ENCODE measurements at regions not wholly inside any gene's neighbourhood (a gene's known extent, or its start where the extent isn't known, plus 50 kb on each side); places are given as distances from the start of the nearest gene placed in this dataset.

DNA sequence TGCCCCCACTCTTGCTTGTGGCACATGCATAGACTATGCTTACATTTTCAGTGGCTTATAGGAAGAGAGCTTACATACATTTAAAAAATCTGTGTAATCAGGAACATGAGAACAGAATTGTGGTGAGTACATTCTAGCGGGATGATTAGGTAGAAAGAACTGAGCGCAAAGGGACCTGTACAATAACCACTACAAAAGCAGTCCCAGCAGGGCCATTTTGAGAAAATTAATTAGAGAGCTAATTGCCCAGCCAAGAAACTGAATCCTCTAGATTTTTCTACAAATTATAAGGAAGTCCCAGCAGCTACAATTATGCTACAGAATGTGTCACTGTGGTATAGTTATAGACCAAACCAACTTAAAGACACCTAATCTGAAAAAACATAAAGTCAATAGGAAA lies 105.6 kb upstream of the TNFAIP3 start:
- no peaks in the 10 kb centered on the region for H3K27me3 ChIP-seq (ENCODE audit: control insufficient read depth in 1 of 2, insufficient read depth in 2 of 2, low read length in 2 of 2)
- H3K27ac ChIP-seq (ENCODE audit: low read depth, low read length), result no peak overlapping the region
- H3K9me3 ChIP-seq (ENCODE audit: control insufficient read depth in 1 of 2, low read length in 2 of 2), result no peaks in the 10 kb centered on the region
- H3K4me3 ChIP-seq (ENCODE audit: low read depth in 1 of 2, low read length in 2 of 2), result no peak overlapping the region
- no peaks in the 10 kb centered on the region for H3K36me3 ChIP-seq (ENCODE audit: control insufficient read depth in 1 of 2, insufficient read depth in 2 of 2, low read length in 2 of 2)
- H3K4me1 ChIP-seq (ENCODE audit: control insufficient read depth in 1 of 2, insufficient read depth in 2 of 2, low read length in 2 of 2), result no peaks in the 10 kb centered on the region
- no peak overlapping the region for H3K9ac ChIP-seq (ENCODE audit: low read depth in 1 of 2, low read length in 2 of 2)

DNA sequence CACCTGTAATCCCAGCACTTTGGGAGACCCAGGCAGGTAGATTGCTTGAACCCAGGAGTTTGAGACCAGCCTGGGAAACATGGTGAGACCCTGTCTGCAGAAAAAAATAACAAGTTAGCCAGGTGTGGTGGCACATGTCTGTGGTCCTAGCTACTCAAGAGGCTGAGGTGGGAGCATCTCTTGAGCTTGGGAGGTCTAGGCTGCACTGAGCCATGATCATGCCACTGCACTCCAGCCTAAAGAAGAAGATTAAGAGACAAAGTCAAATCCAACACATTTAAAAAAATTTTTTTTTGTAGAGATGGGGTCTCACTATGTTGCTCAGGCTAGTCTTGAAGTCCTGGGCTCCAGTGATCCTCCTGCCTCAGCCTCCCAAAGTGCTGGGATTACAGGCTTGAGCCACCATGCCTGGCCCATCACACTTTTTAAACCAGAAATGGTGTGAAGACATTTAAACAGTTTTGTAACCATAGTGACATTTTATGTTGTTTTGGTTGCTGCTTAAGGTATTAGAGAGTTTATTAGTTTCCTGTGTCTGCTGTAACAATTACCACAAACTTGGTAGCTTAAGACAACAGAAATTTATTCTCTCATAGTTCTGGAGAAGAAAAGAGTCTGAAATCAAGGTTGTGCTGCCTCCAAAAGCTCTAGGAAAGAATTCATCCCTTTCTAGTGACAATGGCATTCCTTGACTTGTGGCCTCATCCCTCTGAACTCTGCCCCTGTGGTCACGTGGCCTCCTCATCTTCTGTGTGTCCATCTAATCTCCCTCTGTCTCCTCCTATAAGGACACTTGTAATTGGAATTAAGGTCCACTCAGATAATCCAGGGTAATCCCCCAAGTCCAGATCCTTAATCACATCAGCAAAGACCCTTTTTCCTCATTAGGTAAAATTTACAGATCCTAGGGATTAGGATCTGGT lies 104.6 kb upstream of the TNFAIP3 start:
- no peak overlapping the region for H3K9ac ChIP-seq (ENCODE audit: low read depth in 1 of 2, low read length in 2 of 2)
- no peaks in the 10 kb centered on the region for H3K4me1 ChIP-seq (ENCODE audit: control insufficient read depth in 1 of 2, insufficient read depth in 2 of 2, low read length in 2 of 2)
- H3K9me3 ChIP-seq (ENCODE audit: control insufficient read depth in 1 of 2, low read length in 2 of 2), result no peaks in the 10 kb centered on the region
- H3K36me3 ChIP-seq (ENCODE audit: control insufficient read depth in 1 of 2, insufficient read depth in 2 of 2, low read length in 2 of 2), result no peaks in the 10 kb centered on the region
- no peaks in the 10 kb centered on the region for H3K27me3 ChIP-seq (ENCODE audit: control insufficient read depth in 1 of 2, insufficient read depth in 2 of 2, low read length in 2 of 2)
- H3K27ac ChIP-seq (ENCODE audit: low read depth, low read length), result no peak overlapping the region
- no peak overlapping the region for H3K4me3 ChIP-seq (ENCODE audit: low read depth in 1 of 2, low read length in 2 of 2)

DNA sequence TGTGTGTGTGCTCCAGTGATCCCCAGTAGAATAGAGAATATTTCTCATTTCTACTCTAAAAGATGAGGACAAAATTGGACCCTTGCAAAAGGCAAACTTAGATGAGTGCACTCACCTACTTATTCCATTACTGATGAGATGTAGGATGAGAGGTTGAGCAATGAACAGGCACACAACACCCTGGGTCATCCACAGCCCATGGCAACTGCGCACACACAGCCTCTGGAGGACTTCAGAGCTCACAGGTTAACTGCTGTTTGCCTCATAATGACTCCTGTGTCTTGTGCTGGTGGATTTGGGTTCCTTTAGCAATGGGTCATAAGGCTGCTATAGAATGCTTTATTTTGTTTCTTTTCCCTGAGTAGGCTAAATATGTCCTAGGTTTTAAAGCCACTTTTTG lies 103.6 kb upstream of the TNFAIP3 start:
- Histone ChIP-seq H3K27me3 (ENCODE audit: control insufficient read depth in 1 of 2, insufficient read depth in 2 of 2, low read length in 2 of 2) (no peaks in the 10 kb centered on the region), H3K9ac (ENCODE audit: low read depth in 1 of 2, low read length in 2 of 2) (no peak overlapping the region)

DNA sequence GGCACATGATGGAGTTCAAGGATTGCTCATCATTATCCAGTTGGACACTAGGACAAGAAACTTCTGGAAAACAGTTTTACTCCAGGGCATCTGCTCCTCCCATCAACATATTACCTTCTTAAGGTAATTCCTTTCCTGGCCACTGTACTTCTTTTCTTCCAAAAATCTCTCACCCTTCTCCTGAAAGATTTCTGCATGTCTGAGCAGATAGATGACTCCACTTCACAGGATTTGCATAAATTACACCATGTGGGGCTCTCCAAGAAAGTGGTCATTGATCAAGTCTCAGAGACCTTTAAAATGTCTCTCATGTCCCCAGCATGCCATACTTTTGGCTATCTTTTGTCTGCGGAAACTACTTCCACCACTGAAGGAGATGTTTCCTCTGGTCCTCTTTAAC lies 103.2 kb upstream of the TNFAIP3 start:
- no peaks in the 10 kb centered on the region for H3K9me3 ChIP-seq (ENCODE audit: control insufficient read depth in 1 of 2, low read length in 2 of 2)
- H3K9ac ChIP-seq (ENCODE audit: low read depth in 1 of 2, low read length in 2 of 2), result no peak overlapping the region
- H3K27me3 ChIP-seq (ENCODE audit: control insufficient read depth in 1 of 2, insufficient read depth in 2 of 2, low read length in 2 of 2), result no peaks in the 10 kb centered on the region
- no peak overlapping the region for H3K4me3 ChIP-seq (ENCODE audit: low read depth in 1 of 2, low read length in 2 of 2)
- no peak overlapping the region for H3K27ac ChIP-seq (ENCODE audit: low read depth, low read length)
- H3K4me1 ChIP-seq (ENCODE audit: control insufficient read depth in 1 of 2, insufficient read depth in 2 of 2, low read length in 2 of 2), result peaks cover 5 to 14% of the 10 kb centered on the region in 2 donors
- no peaks in the 10 kb centered on the region for H3K36me3 ChIP-seq (ENCODE audit: control insufficient read depth in 1 of 2, insufficient read depth in 2 of 2, low read length in 2 of 2)

More for the DNA sequence above, 103.6 kb upstream of the TNFAIP3 start:
- peaks cover 2 to 9% of the 10 kb centered on the region in 2 donors for H3K4me1 ChIP-seq (ENCODE audit: control insufficient read depth in 1 of 2, insufficient read depth in 2 of 2, low read length in 2 of 2)
- H3K27ac ChIP-seq (ENCODE audit: low read depth, low read length), result no peak overlapping the region
- no peak overlapping the region for H3K4me3 ChIP-seq (ENCODE audit: low read depth in 1 of 2, low read length in 2 of 2)
- H3K36me3 ChIP-seq (ENCODE audit: control insufficient read depth in 1 of 2, insufficient read depth in 2 of 2, low read length in 2 of 2), result no peaks in the 10 kb centered on the region
- H3K9me3 ChIP-seq (ENCODE audit: control insufficient read depth in 1 of 2, low read length in 2 of 2), result no peaks in the 10 kb centered on the region

DNA sequence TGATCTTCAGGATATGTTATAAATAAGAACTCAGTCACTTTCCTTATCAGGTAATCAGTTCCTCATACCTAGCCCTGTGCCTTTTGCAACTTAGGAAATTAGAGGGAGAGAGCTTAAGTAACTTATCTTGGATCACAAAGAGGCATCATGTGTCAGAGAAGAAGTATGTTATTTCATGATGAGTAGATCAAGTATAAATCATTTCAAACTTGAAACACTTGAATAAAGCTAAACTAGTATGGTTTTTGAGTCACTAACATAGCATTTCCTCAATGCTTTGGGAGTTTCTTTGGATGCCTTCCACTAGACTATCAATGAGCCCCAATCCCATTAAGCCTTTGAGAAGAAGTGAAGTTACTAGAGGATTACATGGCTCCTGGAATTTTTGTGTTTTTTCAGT lies 102.6 kb upstream of the TNFAIP3 start:
- no peaks in the 10 kb centered on the region for H3K9me3 ChIP-seq (ENCODE audit: control insufficient read depth in 1 of 2, low read length in 2 of 2)
- H3K4me1 ChIP-seq (ENCODE audit: control insufficient read depth in 1 of 2, insufficient read depth in 2 of 2, low read length in 2 of 2), result peaks cover 5 to 19% of the 10 kb centered on the region in 2 donors
- H3K9ac ChIP-seq (ENCODE audit: low read depth in 1 of 2, low read length in 2 of 2), result no peak overlapping the region
- H3K4me3 ChIP-seq (ENCODE audit: low read depth in 1 of 2, low read length in 2 of 2), result no peak overlapping the region
- H3K27ac ChIP-seq (ENCODE audit: low read depth, low read length), result no peak overlapping the region
- H3K27me3 ChIP-seq (ENCODE audit: control insufficient read depth in 1 of 2, insufficient read depth in 2 of 2, low read length in 2 of 2), result no peaks in the 10 kb centered on the region
- H3K36me3 ChIP-seq (ENCODE audit: control insufficient read depth in 1 of 2, insufficient read depth in 2 of 2, low read length in 2 of 2), result no peaks in the 10 kb centered on the region

DNA sequence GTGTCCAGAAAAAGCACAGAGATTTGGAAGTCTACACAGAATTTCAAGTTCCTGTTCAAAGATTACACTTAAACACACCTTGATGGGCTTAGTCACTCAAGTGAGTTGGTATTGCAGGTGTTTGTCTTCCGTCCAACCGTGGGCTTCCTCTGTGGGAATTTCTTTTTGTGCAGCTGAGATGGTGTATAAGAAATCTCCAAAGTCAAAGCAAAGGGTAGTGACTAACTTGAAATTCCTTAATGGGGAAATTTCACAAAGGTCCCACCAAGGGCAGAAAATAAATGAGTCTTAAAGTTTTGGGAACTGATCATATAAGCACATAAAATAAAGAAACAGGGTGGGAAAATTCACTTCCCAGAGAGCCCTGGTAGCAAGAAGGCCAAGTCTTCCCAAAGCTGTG lies 102.0 kb upstream of the TNFAIP3 start:
- Histone ChIP-seq H3K9me3 (ENCODE audit: control insufficient read depth in 1 of 2, low read length in 2 of 2) (no peaks in the 10 kb centered on the region), H3K4me1 (ENCODE audit: control insufficient read depth in 1 of 2, insufficient read depth in 2 of 2, low read length in 2 of 2) (peaks cover 5 to 20% of the 10 kb centered on the region in 2 donors), H3K9ac (ENCODE audit: low read depth in 1 of 2, low read length in 2 of 2) (no peak overlapping the region), H3K36me3 (ENCODE audit: control insufficient read depth in 1 of 2, insufficient read depth in 2 of 2, low read length in 2 of 2) (no peaks in the 10 kb centered on the region), H3K27ac (ENCODE audit: low read depth, low read length) (no peak overlapping the region), H3K4me3 (ENCODE audit: low read depth in 1 of 2, low read length in 2 of 2) (no peak overlapping the region), H3K27me3 (ENCODE audit: control insufficient read depth in 1 of 2, insufficient read depth in 2 of 2, low read length in 2 of 2) (no peaks in the 10 kb centered on the region)

DNA sequence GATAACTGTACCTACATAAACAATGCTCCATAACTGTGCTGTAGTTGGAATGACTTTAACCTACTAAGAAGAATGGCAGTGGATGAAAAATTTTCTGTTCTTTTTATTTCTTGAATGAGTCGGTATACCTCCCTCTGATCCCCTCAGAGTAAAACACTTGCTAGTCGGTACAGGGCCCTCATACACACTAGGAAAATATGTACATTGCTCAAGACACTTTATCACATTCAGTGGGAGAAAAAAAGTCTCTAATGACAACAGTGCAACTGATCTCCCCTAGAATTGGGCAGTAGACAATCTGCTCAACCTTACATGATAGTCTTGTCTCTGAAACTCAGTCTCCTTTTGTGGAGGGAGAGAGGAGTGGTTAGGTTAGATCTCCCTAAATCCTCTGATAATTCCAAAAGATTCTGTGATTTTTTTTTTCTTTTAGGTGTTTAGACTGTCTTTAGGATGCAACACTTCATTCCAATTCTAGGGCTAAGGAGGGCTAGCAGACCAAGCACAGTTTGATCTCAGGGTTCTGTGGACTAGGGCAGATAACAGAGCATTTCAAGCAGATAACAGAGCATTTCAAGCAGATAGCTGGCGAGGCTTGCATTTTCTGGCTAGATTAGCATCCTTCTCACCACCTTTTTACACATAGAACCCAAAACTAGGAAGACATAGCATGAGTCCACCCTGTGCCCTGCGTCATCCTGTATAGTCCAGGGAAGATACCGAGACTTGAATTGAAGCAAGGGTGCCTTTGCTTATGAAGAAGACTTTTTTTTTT lies 100.3 kb upstream of the TNFAIP3 start:
- no peaks in the 10 kb centered on the region for H3K9me3 ChIP-seq (ENCODE audit: control insufficient read depth in 1 of 2, low read length in 2 of 2)
- no peak overlapping the region for H3K9ac ChIP-seq (ENCODE audit: low read depth in 1 of 2, low read length in 2 of 2)
- peaks cover 5 to 20% of the 10 kb centered on the region in 2 donors for H3K4me1 ChIP-seq (ENCODE audit: control insufficient read depth in 1 of 2, insufficient read depth in 2 of 2, low read length in 2 of 2)
- H3K4me3 ChIP-seq (ENCODE audit: low read depth in 1 of 2, low read length in 2 of 2), result no peak overlapping the region
- no peak overlapping the region for H3K27ac ChIP-seq (ENCODE audit: low read depth, low read length)
- H3K27me3 ChIP-seq (ENCODE audit: control insufficient read depth in 1 of 2, insufficient read depth in 2 of 2, low read length in 2 of 2), result no peaks in the 10 kb centered on the region
- no peaks in the 10 kb centered on the region for H3K36me3 ChIP-seq (ENCODE audit: control insufficient read depth in 1 of 2, insufficient read depth in 2 of 2, low read length in 2 of 2)

DNA sequence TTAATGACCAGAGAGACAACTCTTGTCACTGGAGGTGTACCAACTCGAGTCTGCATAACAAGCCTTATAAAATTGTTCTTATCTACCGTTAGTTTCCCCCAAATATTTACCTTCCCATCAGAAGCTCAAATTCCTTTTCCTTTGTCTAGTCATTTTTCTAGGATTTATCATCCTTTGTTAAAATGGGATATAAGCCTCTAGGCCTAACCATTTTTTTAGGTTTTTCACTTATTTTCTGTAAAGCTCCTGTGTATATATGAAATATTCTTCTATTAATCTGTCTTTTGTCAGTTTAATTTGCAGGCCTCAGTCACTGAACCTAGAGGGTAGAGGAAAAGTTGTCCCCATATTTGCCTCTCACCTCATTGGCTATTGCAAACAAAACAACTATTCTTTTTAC lies 99.6 kb upstream of the TNFAIP3 start:
- Histone ChIP-seq H3K27ac (ENCODE audit: low read depth, low read length) (no peak overlapping the region), H3K9ac (ENCODE audit: low read depth in 1 of 2, low read length in 2 of 2) (no peak overlapping the region), H3K9me3 (ENCODE audit: control insufficient read depth in 1 of 2, low read length in 2 of 2) (no peaks in the 10 kb centered on the region), H3K27me3 (ENCODE audit: control insufficient read depth in 1 of 2, insufficient read depth in 2 of 2, low read length in 2 of 2) (no peaks in the 10 kb centered on the region), H3K36me3 (ENCODE audit: control insufficient read depth in 1 of 2, insufficient read depth in 2 of 2, low read length in 2 of 2) (no peaks in the 10 kb centered on the region), H3K4me3 (ENCODE audit: low read depth in 1 of 2, low read length in 2 of 2) (no peak overlapping the region), H3K4me1 (ENCODE audit: control insufficient read depth in 1 of 2, insufficient read depth in 2 of 2, low read length in 2 of 2) (peaks cover 5 to 20% of the 10 kb centered on the region in 2 donors)

DNA sequence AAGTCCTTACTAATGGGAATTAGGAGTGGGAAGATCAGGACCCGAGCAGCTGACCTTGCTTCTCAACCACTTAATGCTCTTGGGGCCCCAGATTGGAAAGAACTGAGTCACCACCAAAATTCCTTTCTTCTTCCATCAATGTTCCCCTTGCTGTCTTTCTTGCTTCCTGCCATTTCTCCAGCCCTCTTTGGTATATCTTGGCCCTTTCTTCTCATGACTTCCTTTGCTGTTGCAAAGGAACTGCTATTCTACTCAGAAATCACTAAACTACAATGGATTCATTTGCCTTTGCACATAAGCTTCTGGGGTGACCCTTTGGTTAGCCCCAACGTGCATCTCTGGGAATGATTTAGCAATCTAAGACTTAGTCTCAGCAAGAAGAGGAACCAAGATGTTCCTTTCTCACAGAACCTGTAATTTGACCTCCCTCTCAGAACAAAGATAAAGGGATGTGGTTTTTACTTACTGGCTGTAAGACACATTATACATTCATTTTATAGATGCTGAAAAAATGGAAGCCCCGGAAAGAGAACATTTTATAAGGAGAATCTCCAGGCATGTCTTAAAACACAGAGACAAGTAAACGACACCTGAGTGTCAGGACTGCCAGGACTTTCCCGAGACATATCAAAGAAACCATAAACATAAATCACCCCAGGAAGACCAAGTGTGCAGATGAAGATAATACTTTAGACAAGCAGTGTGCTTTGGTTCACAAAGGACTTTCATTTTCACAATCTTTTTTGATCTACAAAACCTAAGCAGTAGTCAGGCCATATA lies 99.0 kb upstream of the TNFAIP3 start:
- Histone ChIP-seq H3K9me3 (ENCODE audit: control insufficient read depth in 1 of 2, low read length in 2 of 2) (no peaks in the 10 kb centered on the region), H3K4me3 (ENCODE audit: low read depth in 1 of 2, low read length in 2 of 2) (no peak overlapping the region), H3K9ac (ENCODE audit: low read depth in 1 of 2, low read length in 2 of 2) (no peak overlapping the region), H3K36me3 (ENCODE audit: control insufficient read depth in 1 of 2, insufficient read depth in 2 of 2, low read length in 2 of 2) (no peaks in the 10 kb centered on the region), H3K27ac (ENCODE audit: low read depth, low read length) (no peak overlapping the region), H3K27me3 (ENCODE audit: control insufficient read depth in 1 of 2, insufficient read depth in 2 of 2, low read length in 2 of 2) (no peaks in the 10 kb centered on the region), H3K4me1 (ENCODE audit: control insufficient read depth in 1 of 2, insufficient read depth in 2 of 2, low read length in 2 of 2) (peaks cover 5 to 20% of the 10 kb centered on the region in 2 donors)

DNA sequence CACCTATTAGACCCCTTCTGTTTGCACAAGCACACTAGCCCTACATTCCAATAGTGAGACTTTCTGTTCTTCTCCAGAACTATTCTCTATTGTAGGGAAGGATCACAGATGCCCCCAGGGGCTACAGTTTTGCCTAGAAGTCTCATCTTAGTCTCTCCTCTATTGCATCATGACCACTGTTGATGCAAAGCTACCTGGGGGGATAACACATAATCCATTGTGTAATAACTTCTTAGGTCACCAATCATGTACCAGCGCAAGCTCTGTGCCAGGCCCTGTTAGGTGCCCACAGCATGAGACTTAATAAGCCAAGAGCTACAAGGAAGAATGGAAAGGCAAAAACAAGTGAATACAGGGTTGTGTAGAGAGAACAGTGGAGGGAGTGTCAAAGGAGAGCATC lies 98.1 kb upstream of the TNFAIP3 start:
- no peaks in the 10 kb centered on the region for H3K27me3 ChIP-seq (ENCODE audit: control insufficient read depth in 1 of 2, insufficient read depth in 2 of 2, low read length in 2 of 2)
- H3K9ac ChIP-seq (ENCODE audit: low read depth in 1 of 2, low read length in 2 of 2), result no peak overlapping the region
- no peaks in the 10 kb centered on the region for H3K9me3 ChIP-seq (ENCODE audit: control insufficient read depth in 1 of 2, low read length in 2 of 2)
- H3K27ac ChIP-seq (ENCODE audit: low read depth, low read length), result no peak overlapping the region
- H3K36me3 ChIP-seq (ENCODE audit: control insufficient read depth in 1 of 2, insufficient read depth in 2 of 2, low read length in 2 of 2), result no peaks in the 10 kb centered on the region
- H3K4me3 ChIP-seq (ENCODE audit: low read depth in 1 of 2, low read length in 2 of 2), result no peak overlapping the region
- peaks cover 5 to 20% of the 10 kb centered on the region in 2 donors for H3K4me1 ChIP-seq (ENCODE audit: control insufficient read depth in 1 of 2, insufficient read depth in 2 of 2, low read length in 2 of 2)
